ENCODE measurements at regions not wholly inside any gene's neighbourhood (a gene's known extent, or its start where the extent isn't known, plus 50 kb on each side); places are given as distances from the start of the nearest gene placed in this dataset.

GRCh38 chr4:32735856-32736590 lies 2015.9 kb downstream of the PCDH7 start:
- no peak overlapping the region for H2BK20ac ChIP-seq (ENCODE audit: low read depth, low read length, poor library complexity, severe bottlenecking)
- H3K4me1 Mint-ChIP-seq: no peaks in the 10 kb centered on the region

More at GRCh38 chr4:32735856-32736590, 2015.9 kb downstream of the PCDH7 start:
- no CpG with 5 or more reads among the region's 5 CpGs for WGBS (ENCODE audit: extremely low coverage, insufficient read length, low lambda C conversion rate)
- Histone ChIP-seq H3T11ph (ENCODE audit: low read length) (no peak overlapping the region), H2AFZ (ENCODE audit: low read length) (no peak overlapping the region), H3K56ac (ENCODE audit: insufficient read length, low read depth, low read length) (no peak overlapping the region), H3K4ac (ENCODE audit: low read depth, low read length) (no peak overlapping the region), H3K27me3 (ENCODE audit: insufficient read depth, low read length) (no peaks in the 10 kb centered on the region), H4K5ac (ENCODE audit: insufficient read length, low read depth, low read length) (no peak overlapping the region), H2BK5ac (ENCODE audit: insufficient read length, low read length) (no peak overlapping the region), H3K14ac (ENCODE audit: insufficient read depth, low read length) (no peak overlapping the region), H3K27ac (ENCODE audit: insufficient read length, low read depth, low read length) (no peak overlapping the region), H3K9me3 (ENCODE audit: control insufficient read depth, low read depth, low read length) (no peaks in the 10 kb centered on the region), H3K4me2 (ENCODE audit: insufficient read depth, insufficient read length, low read length) (no peak overlapping the region), H3K18ac (ENCODE audit: insufficient read length, low read depth, low read length) (no peak overlapping the region), H3K4me1 (ENCODE audit: insufficient read depth, low read length) (no peaks in the 10 kb centered on the region), H4K8ac (replicated peaks; ENCODE audit: insufficient read length, low read depth, low read length) (no peak overlapping the region), H2BK12ac (ENCODE audit: insufficient read length, low read depth, low read length) (no peak overlapping the region), H2BK15ac (ENCODE audit: low read depth, low read length) (no peak overlapping the region), H4K20me1 (ENCODE audit: control insufficient read depth, insufficient read depth, insufficient read length) (no peaks in the 10 kb centered on the region), H2AK5ac (ENCODE audit: insufficient read length, low read length) (no peak overlapping the region), H3K23me2 (ENCODE audit: insufficient read length, low read depth, low read length, poor library complexity, severe bottlenecking) (no peaks in the 10 kb centered on the region), H3K9ac (ENCODE audit: extremely low read depth, insufficient read length, low read length) (no peak overlapping the region), H3K79me1 (ENCODE audit: insufficient read depth, low read depth, low read length, poor library complexity, severe bottlenecking) (no peaks in the 10 kb centered on the region), H3K79me2 (ENCODE audit: insufficient read depth, low read length) (no peaks in the 10 kb centered on the region), H4K91ac (ENCODE audit: insufficient read length, low read depth, low read length) (no peak overlapping the region), H2BK120ac (ENCODE audit: low read depth, low read length, poor library complexity, severe bottlenecking) (no peak overlapping the region), H3K23ac (ENCODE audit: insufficient read length, low read depth, low read length) (no peak overlapping the region)
- DNase-seq: no peak
- 0 out of 5 replicates have a peak, but pooled peaks cover 2% of the 10 kb centered on the region in 2 experiments for H3K9me3 Mint-ChIP-seq
- H3K27me3 Mint-ChIP-seq (ENCODE audit: low read depth): no peaks in the 10 kb centered on the region
- H3K27ac Mint-ChIP-seq: no peak overlapping the region; a peak in 1 of 7 replicates
- H3K4me3 Mint-ChIP-seq: no peak overlapping the region
- no peak for TF ChIP-seq CTCF (conservative IDR thresholded peaks at IDR 0.05)
- peaks cover 0 to 3% (median 0%) of the 10 kb centered on the region in 3 experiments; a peak in 2 of 7 replicates for H3K36me3 Mint-ChIP-seq (ENCODE audit: insufficient read depth in 1 of 3, low read depth in 3 of 3)

All from H9 (cell line).